HCT116 (cell line): ENCODE measurements at regions not wholly inside any gene's neighbourhood (a gene's known extent, or its start where the extent isn't known, plus 50 kb on each side); places are given as distances from the start of the nearest gene placed in this dataset.

Experiments
- ATAC-seq: fragments of 200-7000 bp; cut with Tn5 transposase; 2 replicates; pipeline ENCODE4 v1.9.1; 2020; ENCODE audit warnings: mild to moderate bottlenecking, moderate library complexity
- BruUV-seq: library from RNA; stranded (reverse); fragments of 400-500 nt; replicated peaks from 2 replicates; lab custom pipeline; 2021; lab: Mats Ljungman, UMichigan
- CTCF ChIA-PET: fragments of 300-600 bp; sonication (Branson Sonifier 250); formaldehyde crosslinking; loops from one replicate; lab custom pipeline; 2021; ENCODE audit warnings: antibody characterized with exemption; lab: Charles Lee
- POLR2A ChIA-PET: fragments of 300-600, 350-600 bp; sonication (Branson Sonifier 250); formaldehyde crosslinking; loops from one replicate; lab custom pipeline; 2021; ENCODE audit warnings: antibody characterized with exemption; lab: Charles Lee
- RAD21 ChIA-PET, 2 experiments: fragments of 300-600 bp; sonication (Branson Sonifier 250); formaldehyde crosslinking; loops; one replicate each; lab custom pipeline; 2023; ENCODE audit warnings: low total read pairs in 2 of 2; ENCODE audit not compliant: uncharacterized antibody in 2 of 2, unreplicated experiment in 2 of 2, low non-redundant PET in 1 of 2; lab: Charles Lee
- DNase-seq: peaks from one replicate; pipeline ENCODE4 v3.0.0-alpha.2; 2010; ENCODE audit warnings: low read depth, low spot score
- H2AFZ ChIP-seq: fragments of 200-600 bp; shearing (Covaris generic), sonication (generic); 2 replicates; pipeline ENCODE4 v1.6.1; 2017; ENCODE audit warnings: low read depth, mixed run types, mixed read lengths, antibody characterized with exemption, low read length; ENCODE audit not compliant: poor library complexity, severe bottlenecking
- H3K27ac ChIP-seq: 2 replicates; pipeline ENCODE4 v1.5.1; 2012; ENCODE audit warnings: low read depth, low read length
- H3K27me3 ChIP-seq: fragments of 200-600 bp; sonication (generic); 2 replicates; pipeline ENCODE4 v1.6.1; 2016; ENCODE audit warnings: mixed run types, low read length, mixed read lengths; ENCODE audit not compliant: insufficient read depth
- H3K36me3 ChIP-seq, 2 experiments: fragments of 200-500 bp in 1 of 2; fragments of 200-600 bp in 1 of 2; sonication (Bioruptor generic) in 1 of 2; sonication (generic) in 1 of 2; 2 replicates each; pipeline versions ENCODE4 v1.5.1 to v1.6.1; 2014 to 2016; ENCODE audit warnings: low read length in 2 of 2, inconsistent platforms in 1 of 2, mixed read lengths in 1 of 2, mixed run types in 1 of 2; ENCODE audit not compliant: insufficient read depth in 2 of 2, control insufficient read depth in 1 of 2
- H3K4me1 ChIP-seq, 2 experiments: fragments of 200-600 bp in 1 of 2; sonication (generic) in 1 of 2; 2 replicates each; pipeline versions ENCODE4 v1.5.1 to v1.6.1; 2012 to 2017; ENCODE audit warnings: low read length in 2 of 2, inconsistent platforms in 1 of 2, mild to moderate bottlenecking in 1 of 2, mixed read lengths in 1 of 2, mixed run types in 1 of 2, moderate library complexity in 1 of 2; ENCODE audit not compliant: insufficient read depth in 2 of 2, control insufficient read depth in 1 of 2
- H3K4me2 ChIP-seq: fragments of 200-600 bp; sonication (generic); 2 replicates; pipeline ENCODE4 v1.6.1; 2017; ENCODE audit warnings: mixed run types, low read length, mixed read lengths
- H3K4me3 ChIP-seq, 2 experiments: fragments of 200-600 bp in 1 of 2; sonication (generic) in 1 of 2; replicated peaks in 1 of 2; 2 replicates each; pipeline ENCODE4 v1.5.1; 2011 to 2016; ENCODE audit warnings: low read length in 2 of 2, control low read depth in 1 of 2, low read depth in 1 of 2, mild to moderate bottlenecking in 1 of 2, mixed read lengths in 1 of 2, mixed run types in 1 of 2
- H3K79me2 ChIP-seq: fragments of 200-600 bp; sonication (generic); 2 replicates; pipeline ENCODE4 v1.6.1; 2017; ENCODE audit warnings: mild to moderate bottlenecking, mixed run types, low read length, moderate library complexity, mixed read lengths; ENCODE audit not compliant: insufficient read depth
- H3K9ac ChIP-seq: fragments of 200-600 bp; sonication (generic); 2 replicates; pipeline ENCODE4 v1.6.1; 2016; ENCODE audit warnings: low read length, mixed read lengths
- H3K9me2 ChIP-seq: fragments of 200-600 bp; sonication (generic), shearing (Covaris generic); 2 replicates; pipeline ENCODE4 v1.6.1; 2017; ENCODE audit warnings: mixed run types, mild to moderate bottlenecking, moderate library complexity; ENCODE audit not compliant: insufficient read depth
- H3K9me3 ChIP-seq, 2 experiments: fragments of 200-500 bp in 1 of 2; fragments of 200-600 bp in 1 of 2; sonication (Bioruptor generic) in 1 of 2; sonication (generic) in 1 of 2; 2 replicates each; pipeline ENCODE4 v1.6.1; 2014 to 2017; ENCODE audit warnings: low read length in 2 of 2, mixed read lengths in 2 of 2, inconsistent platforms in 1 of 2, low read depth in 1 of 2, mild to moderate bottlenecking in 1 of 2, mixed run types in 1 of 2, moderate library complexity in 1 of 2; ENCODE audit not compliant: control insufficient read depth in 1 of 2, insufficient read depth in 1 of 2
- H4K20me1 ChIP-seq: fragments of 200-600 bp; sonication (generic), shearing (Covaris generic); 2 replicates; pipeline ENCODE4 v1.6.1; 2017; ENCODE audit warnings: mixed run types, mild to moderate bottlenecking, moderate library complexity; ENCODE audit not compliant: insufficient read depth
- CEBPB ChIP-seq: IDR thresholded peaks from 2 replicates; pipeline ENCODE4 v1.6.1; 2012; ENCODE audit warnings: low read depth
- EGR1 ChIP-seq: IDR thresholded peaks from 2 replicates; pipeline ENCODE4 v1.6.1; 2012; ENCODE audit warnings: low read depth
- ELF1 ChIP-seq: IDR thresholded peaks from 2 replicates; pipeline ENCODE4 v1.6.1; 2012; ENCODE audit warnings: low read depth, borderline replicate concordance
- EZH2 ChIP-seq: fragments of 200-600 bp; sonication (generic); IDR thresholded peaks from 2 replicates; pipeline ENCODE4 v1.6.1; 2017; ENCODE audit warnings: antibody characterized with exemption, mixed run types
- FOSL1 ChIP-seq: IDR thresholded peaks from 2 replicates; pipeline ENCODE4 v1.6.1; 2012; ENCODE audit warnings: low read depth
- JUND ChIP-seq: IDR thresholded peaks from 2 replicates; pipeline ENCODE4 v1.6.1; 2012
- POLR2A ChIP-seq: IDR thresholded peaks from 2 replicates; pipeline ENCODE4 v1.7.0; 2011; ENCODE audit warnings: borderline replicate concordance; ENCODE audit not compliant: insufficient read depth, insufficient read length; ENCODE audit errors: extremely low read depth
- RAD21 ChIP-seq: IDR thresholded peaks from 2 replicates; pipeline ENCODE4 v1.6.1; 2012; ENCODE audit warnings: low read depth, mild to moderate bottlenecking
- SRF ChIP-seq: IDR thresholded peaks from 2 replicates; pipeline ENCODE4 v1.6.1; 2012; ENCODE audit warnings: low read depth
- TCF7L2 ChIP-seq: IDR thresholded peaks from 2 replicates; pipeline ENCODE4 v1.7.0; 2011; ENCODE audit warnings: borderline replicate concordance, inconsistent platforms; ENCODE audit not compliant: insufficient read depth, insufficient read length; ENCODE audit errors: extremely low read depth
- ZFX ChIP-seq: fragments of 450-650 bp; IDR thresholded peaks from 2 replicates; pipeline ENCODE4 v1.6.1; 2017
- intact Hi-C: fragments of 100-400 bp; cut with micrococcal nuclease; formaldehyde crosslinking; loops from 2 replicates; pipeline ENCODE4 v1.10.0; 2022
- TF ChIP-seq, protein P1 (sequence below): IDR thresholded peaks from 2 replicates; pipeline ENCODE4 v1.6.1; 2012
- TF ChIP-seq, protein P2 (sequence below): IDR thresholded peaks from 2 replicates; pipeline ENCODE4 v1.6.1; 2012

DNA sequence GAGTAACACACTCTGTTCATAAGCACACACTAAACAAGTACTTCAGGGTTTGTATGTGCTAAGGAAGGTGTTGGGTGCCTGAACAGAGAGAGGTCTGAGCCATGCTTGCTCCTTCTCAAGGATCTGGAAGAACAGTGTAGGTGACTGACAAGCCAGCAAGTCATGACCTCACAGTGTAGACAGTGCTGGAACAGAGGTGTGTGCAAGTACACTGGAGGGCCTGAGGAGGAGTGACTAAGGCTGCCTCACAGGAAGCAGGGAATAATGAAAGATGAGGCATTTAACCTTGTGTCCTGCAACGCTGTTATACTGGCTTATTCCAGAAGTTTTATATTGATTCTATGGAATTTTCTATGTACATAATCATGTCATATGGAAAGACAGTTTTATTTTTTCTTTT is 83.9 kb downstream of the TMEM174 start:
- H3K9me2 ChIP-seq, result no peaks in the 10 kb centered on the region
- H3K9me3 ChIP-seq, result no peaks in the 10 kb centered on the region
- ATAC-seq (0 out of 2 replicates have a peak, but pooled peaks have one; percentile 38), DNase-seq (no peak)
- peaks cover 0 to 5% of the 10 kb centered on the region in 2 experiments; a peak in 1 of 4 replicates for H3K4me1 ChIP-seq
- H3K27me3 ChIP-seq, result no peaks in the 10 kb centered on the region
- CTCF ChIA-PET, result no interaction called here
- intact Hi-C loops, result no loop called here
- no peaks in the 10 kb centered on the region for H3K36me3 ChIP-seq
- H3K27ac ChIP-seq, result no peak overlapping the region
- POLR2A ChIA-PET, result no interaction called here
- no TSS peak for BruUV-seq
- TF ChIP-seq FOSL1 (no peak), POLR2A (no peak), RAD21 (no peak), JUND (no peak), CEBPB (no peak), TCF7L2 (no peak)
- H3K9ac ChIP-seq, result no peak overlapping the region
- H4K20me1 ChIP-seq, result no peaks in the 10 kb centered on the region
- no peaks in the 10 kb centered on the region for H3K79me2 ChIP-seq
- RAD21 ChIA-PET, result no interaction called here
- no peak overlapping the region for H2AFZ ChIP-seq
- H3K4me3 ChIP-seq, result no peak overlapping the region
- H3K4me2 ChIP-seq, result no peak overlapping the region

DNA sequence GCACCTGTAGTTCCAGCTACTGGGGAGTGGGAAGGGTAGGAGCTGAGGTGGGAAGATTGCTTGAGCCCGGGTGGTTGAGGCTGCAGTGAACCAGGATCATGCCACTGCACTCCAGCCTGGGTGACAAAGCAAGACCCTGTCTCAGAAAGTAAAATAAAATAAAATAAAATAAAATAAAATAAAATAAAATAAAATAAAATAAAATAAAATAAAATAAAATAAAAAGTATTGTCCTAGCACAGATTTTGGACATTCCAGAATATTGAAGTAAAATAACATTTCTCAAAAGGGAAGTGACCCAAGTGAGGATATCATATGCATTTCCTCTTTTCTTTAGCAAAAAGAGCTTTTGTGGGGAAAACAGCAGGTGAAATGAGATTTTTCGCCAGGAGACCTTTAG is 83.5 kb downstream of the TMEM174 start:
- H2AFZ ChIP-seq, result no peak overlapping the region
- RAD21 ChIA-PET, result no interaction called here
- H4K20me1 ChIP-seq, result no peaks in the 10 kb centered on the region
- BruUV-seq, result no TSS peak
- TF ChIP-seq ELF1 (no peak), EZH2 (no peak), ZFX (no peak), RAD21 (no peak), SRF (no peak), EGR1 (no peak)
- TF ChIP-seq, protein P1, sequence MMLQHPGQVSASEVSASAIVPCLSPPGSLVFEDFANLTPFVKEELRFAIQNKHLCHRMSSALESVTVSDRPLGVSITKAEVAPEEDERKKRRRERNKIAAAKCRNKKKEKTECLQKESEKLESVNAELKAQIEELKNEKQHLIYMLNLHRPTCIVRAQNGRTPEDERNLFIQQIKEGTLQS, result no peak
- TF ChIP-seq, protein P2, sequence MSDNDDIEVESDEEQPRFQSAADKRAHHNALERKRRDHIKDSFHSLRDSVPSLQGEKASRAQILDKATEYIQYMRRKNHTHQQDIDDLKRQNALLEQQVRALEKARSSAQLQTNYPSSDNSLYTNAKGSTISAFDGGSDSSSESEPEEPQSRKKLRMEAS, result no peak
- no peaks in the 10 kb centered on the region for H3K9me2 ChIP-seq
- POLR2A ChIA-PET, result no interaction called here
- no peaks in the 10 kb centered on the region for H3K9me3 ChIP-seq
- H3K9ac ChIP-seq, result no peak overlapping the region
- ATAC-seq (no peak), DNase-seq (no peak)
- CTCF ChIA-PET, result no interaction called here
- no peaks in the 10 kb centered on the region for H3K79me2 ChIP-seq
- intact Hi-C loops, result no loop called here
- no peaks in the 10 kb centered on the region for H3K36me3 ChIP-seq
- H3K4me2 ChIP-seq, result no peak overlapping the region
- no peak overlapping the region for H3K27ac ChIP-seq
- H3K27me3 ChIP-seq, result no peaks in the 10 kb centered on the region
- no peak overlapping the region for H3K4me3 ChIP-seq
- peaks cover 0 to 5% of the 10 kb centered on the region in 2 experiments; a peak in 1 of 4 replicates for H3K4me1 ChIP-seq
